ENCODE measurements at regions not wholly inside any gene's neighbourhood (a gene's known extent, or its start where the extent isn't known, plus 50 kb on each side); places are given as distances from the start of the nearest gene placed in this dataset.

DNA sequence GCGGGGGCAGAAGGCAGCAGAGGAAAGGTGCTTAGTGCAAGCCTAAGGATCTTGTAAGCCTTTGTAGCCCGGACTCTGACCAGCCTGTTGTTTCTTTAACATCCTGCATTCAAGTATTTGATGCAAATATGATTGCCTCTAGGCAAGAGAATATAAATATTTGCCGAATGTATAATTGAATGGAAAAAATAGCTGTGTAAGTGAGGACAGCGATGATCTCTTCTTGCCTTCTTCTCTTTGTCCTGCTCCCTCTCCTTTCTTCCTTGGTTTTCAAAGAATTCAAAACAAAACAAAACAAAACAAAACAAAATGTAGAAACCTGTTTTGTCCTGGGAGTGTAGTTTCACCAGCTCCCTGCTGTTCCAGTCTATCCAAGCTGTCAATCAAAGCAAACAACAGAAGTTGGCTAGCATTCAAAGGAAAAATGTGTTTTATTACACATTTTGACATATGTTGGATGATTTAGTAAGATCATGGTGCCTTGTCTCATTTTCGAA lies 74.9 kb upstream of the CPM start:
- DNase-seq (ENCODE audit: low read depth, low spot score) = no peak
- WGBS (ENCODE audit: insufficient coverage, insufficient replicate concordance, low lambda C conversion rate, missing lambda C conversion rate) = 55% methylated on average over 5 of the region's 5 CpGs
- no peaks in the 10 kb centered on the region for H3K27me3 ChIP-seq (replicated peaks in 1 of 2; ENCODE audit: control insufficient read depth in 2 of 2, insufficient read depth in 2 of 2, low read length in 1 of 2)
- intact Hi-C loops (cut with micrococcal nuclease; ENCODE audit: unreplicated experiment) = no loop called here
- H4K20me1 ChIP-seq (ENCODE audit: control insufficient read depth, insufficient read depth) = no peaks in the 10 kb centered on the region
- ChIA-PET CTCF (interaction anchor here (0.6 to 0.7 kb wide), 2 partner anchors 146 to 691 kb away, joined by 3 read pairs; no protein-coding TSS in a partner anchor), SMC1A (ENCODE audit: uncharacterized antibody, unreplicated experiment) (no interaction called here), POLR2A (no interaction called here), RAD21 (ENCODE audit: unreplicated experiment) (no interaction called here)
- H2AFZ ChIP-seq (ENCODE audit: control insufficient read depth, low read depth, low read length) = no peak overlapping the region
- no peaks in the 10 kb centered on the region for H3K36me3 ChIP-seq (ENCODE audit: control insufficient read depth in 2 of 2, insufficient read depth in 2 of 2, low read length in 1 of 2)
- TF ChIP-seq HDGF (IDR thresholded peaks at IDR 0.05) (no peak), USF1 (IDR thresholded peaks at IDR 0.05; ENCODE audit: borderline replicate concordance, extremely low read length, insufficient read depth, low read depth, low read length) (no peak), CREM (IDR thresholded peaks at IDR 0.05; ENCODE audit: low read depth) (no peak), CBFB (IDR thresholded peaks at IDR 0.05; ENCODE audit: low read depth) (no peak), TARDBP (IDR thresholded peaks at IDR 0.05; ENCODE audit: borderline replicate concordance) (no peak), SREBF1 (IDR thresholded peaks at IDR 0.05; ENCODE audit: low read length) (no peak), PAX8 (IDR thresholded peaks at IDR 0.05) (no peak), POU2F2 (IDR thresholded peaks at IDR 0.05; ENCODE audit: borderline replicate concordance, low read depth, low read length) (no peak), BCL3 (IDR thresholded peaks at IDR 0.05; ENCODE audit: borderline replicate concordance, insufficient read depth, low read depth, low read length, poor library complexity, severe bottlenecking) (no peak), USF2 (IDR thresholded peaks at IDR 0.05; ENCODE audit: borderline replicate concordance, low read depth, low read length) (no peak)
- TF ChIP-seq, protein P1, sequence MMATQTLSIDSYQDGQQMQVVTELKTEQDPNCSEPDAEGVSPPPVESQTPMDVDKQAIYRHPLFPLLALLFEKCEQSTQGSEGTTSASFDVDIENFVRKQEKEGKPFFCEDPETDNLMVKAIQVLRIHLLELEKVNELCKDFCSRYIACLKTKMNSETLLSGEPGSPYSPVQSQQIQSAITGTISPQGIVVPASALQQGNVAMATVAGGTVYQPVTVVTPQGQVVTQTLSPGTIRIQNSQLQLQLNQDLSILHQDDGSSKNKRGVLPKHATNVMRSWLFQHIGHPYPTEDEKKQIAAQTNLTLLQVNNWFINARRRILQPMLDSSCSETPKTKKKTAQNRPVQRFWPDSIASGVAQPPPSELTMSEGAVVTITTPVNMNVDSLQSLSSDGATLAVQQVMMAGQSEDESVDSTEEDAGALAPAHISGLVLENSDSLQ (IDR thresholded peaks at IDR 0.05) = no peak
- TF ChIP-seq, protein P2, sequence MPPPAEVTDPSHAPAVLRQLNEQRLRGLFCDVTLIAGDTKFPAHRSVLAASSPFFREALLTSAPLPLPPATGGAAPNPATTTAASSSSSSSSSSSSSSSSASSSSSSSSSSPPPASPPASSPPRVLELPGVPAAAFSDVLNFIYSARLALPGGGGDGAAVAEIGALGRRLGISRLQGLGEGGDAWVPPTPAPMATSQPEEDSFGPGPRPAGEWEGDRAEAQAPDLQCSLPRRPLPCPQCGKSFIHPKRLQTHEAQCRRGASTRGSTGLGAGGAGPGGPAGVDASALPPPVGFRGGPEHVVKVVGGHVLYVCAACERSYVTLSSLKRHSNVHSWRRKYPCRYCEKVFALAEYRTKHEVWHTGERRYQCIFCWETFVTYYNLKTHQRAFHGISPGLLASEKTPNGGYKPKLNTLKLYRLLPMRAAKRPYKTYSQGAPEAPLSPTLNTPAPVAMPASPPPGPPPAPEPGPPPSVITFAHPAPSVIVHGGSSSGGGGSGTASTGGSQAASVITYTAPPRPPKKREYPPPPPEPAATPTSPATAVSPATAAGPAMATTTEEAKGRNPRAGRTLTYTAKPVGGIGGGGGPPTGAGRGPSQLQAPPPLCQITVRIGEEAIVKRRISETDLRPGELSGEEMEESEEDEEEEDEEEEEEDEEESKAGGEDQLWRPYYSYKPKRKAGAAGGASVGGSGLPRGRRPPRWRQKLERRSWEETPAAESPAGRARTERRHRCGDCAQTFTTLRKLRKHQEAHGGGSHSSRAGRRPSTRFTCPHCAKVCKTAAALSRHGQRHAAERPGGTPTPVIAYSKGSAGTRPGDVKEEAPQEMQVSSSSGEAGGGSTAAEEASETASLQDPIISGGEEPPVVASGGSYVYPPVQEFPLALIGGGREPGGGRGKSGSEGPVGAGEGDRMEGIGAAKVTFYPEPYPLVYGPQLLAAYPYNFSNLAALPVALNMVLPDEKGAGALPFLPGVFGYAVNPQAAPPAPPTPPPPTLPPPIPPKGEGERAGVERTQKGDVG (CRISPR knock-in tag; IDR thresholded peaks at IDR 0.05) = no peak
- TF ChIP-seq, protein P3, sequence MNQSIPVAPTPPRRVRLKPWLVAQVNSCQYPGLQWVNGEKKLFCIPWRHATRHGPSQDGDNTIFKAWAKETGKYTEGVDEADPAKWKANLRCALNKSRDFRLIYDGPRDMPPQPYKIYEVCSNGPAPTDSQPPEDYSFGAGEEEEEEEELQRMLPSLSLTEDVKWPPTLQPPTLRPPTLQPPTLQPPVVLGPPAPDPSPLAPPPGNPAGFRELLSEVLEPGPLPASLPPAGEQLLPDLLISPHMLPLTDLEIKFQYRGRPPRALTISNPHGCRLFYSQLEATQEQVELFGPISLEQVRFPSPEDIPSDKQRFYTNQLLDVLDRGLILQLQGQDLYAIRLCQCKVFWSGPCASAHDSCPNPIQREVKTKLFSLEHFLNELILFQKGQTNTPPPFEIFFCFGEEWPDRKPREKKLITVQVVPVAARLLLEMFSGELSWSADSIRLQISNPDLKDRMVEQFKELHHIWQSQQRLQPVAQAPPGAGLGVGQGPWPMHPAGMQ (IDR thresholded peaks at IDR 0.05; ENCODE audit: borderline replicate concordance) = no peak
- ATAC-seq = no peak
- H3K4me1 ChIP-seq (ENCODE audit: control insufficient read depth, insufficient read depth, low read length) = no peaks in the 10 kb centered on the region
- in situ Hi-C loops (cut with MboI) = no loop called here
- no peak overlapping the region for H3K4me3 ChIP-seq
- H3K27ac ChIP-seq (ENCODE audit: control insufficient read depth, insufficient read depth) = no peak overlapping the region
- FAIRE-seq = no peak
- H3K9me3 ChIP-seq (replicated peaks; ENCODE audit: control insufficient read depth, insufficient read depth, low read length) = no peaks in the 10 kb centered on the region
- no peak overlapping the region for H3K9ac ChIP-seq (ENCODE audit: control insufficient read depth, insufficient read depth, low read length)
- no TSS peak for BruUV-seq (replicated peaks)
- no peaks in the 10 kb centered on the region for H3K79me2 ChIP-seq (ENCODE audit: control insufficient read depth, insufficient read depth, low read length)
- no peak overlapping the region for H3K4me2 ChIP-seq (ENCODE audit: control insufficient read depth, insufficient read depth)
